ENCODE measurements at regions not wholly inside any gene's neighbourhood (a gene's known extent, or its start where the extent isn't known, plus 50 kb on each side); places are given as distances from the start of the nearest gene placed in this dataset.

- WGBS, 3 donors = 85 to 87% (median 86%) methylated on average over 4 of the region's 4 CpGs
- ATAC-seq (no peak), DNase-seq (no peak)
- Histone ChIP-seq H3K4me1 (no peaks in the 10 kb centered on the region), H3K27ac (no peak overlapping the region), H3K27me3 (ENCODE audit: insufficient read depth in 3 of 3, low read length in 2 of 3) (no peaks in the 10 kb centered on the region), H3K36me3 (ENCODE audit: insufficient read depth in 1 of 2, low read depth in 1 of 2) (no peaks in the 10 kb centered on the region), H3K4me3 (no peak overlapping the region), H3K9me3 (no peaks in the 10 kb centered on the region)
- intact Hi-C loops (cut with DNase I) = no loop called here
- no peak for TF ChIP-seq CTCF (IDR thresholded peaks at IDR 0.05)
Observed at GRCh38 chr11:19294444-19294843, 53.7 kb upstream of the E2F8 start.

GRCh38 chr11:19291064-19291463 is 50.3 kb upstream of the E2F8 start:
- DNase-seq (no peak), ATAC-seq (no peak)
- Histone ChIP-seq H3K4me3 (no peak overlapping the region), H3K27me3 (ENCODE audit: insufficient read depth in 3 of 3, low read length in 2 of 3) (no peaks in the 10 kb centered on the region), H3K4me1 (no peaks in the 10 kb centered on the region), H3K36me3 (ENCODE audit: insufficient read depth in 1 of 2, low read depth in 1 of 2) (no peaks in the 10 kb centered on the region), H3K9me3 (no peaks in the 10 kb centered on the region), H3K27ac (no peak overlapping the region)
- no peak for TF ChIP-seq CTCF (IDR thresholded peaks at IDR 0.05)
- intact Hi-C loops (cut with DNase I) = no loop called here
- 46 to 49% (median 48%) methylated on average over 2 of the region's 2 CpGs for WGBS, 3 donors
